BLaER1 treated with 17β-estradiol and CSF1 and Interleukin-3, amounts not matched to agents 10 nM and 100 nM (cell line): ENCODE measurements at regions not wholly inside any gene's neighbourhood (a gene's known extent, or its start where the extent isn't known, plus 50 kb on each side); places are given as distances from the start of the nearest gene placed in this dataset.
"Not testable (repeated sequence)": the region's sequence is repeated elsewhere in the genome, so short reads cannot be mapped to it uniquely, and the experiment has no call there.

ENCODE experiments used
- H3K27ac ChIP-seq, 11 experiments: shearing (Covaris generic); formaldehyde crosslinking; 2 replicates each; pipeline ENCODE4 v1.8.1; 2022
- H3K27me3 ChIP-seq, 11 experiments: shearing (Covaris generic); formaldehyde crosslinking; 2 replicates each; pipeline ENCODE4 v1.8.1; 2022
- H3K36me3 ChIP-seq, 11 experiments: shearing (Covaris generic); formaldehyde crosslinking; 2 replicates each; pipeline ENCODE4 v1.8.1; 2022
- H3K4me1 ChIP-seq, 10 experiments: shearing (Covaris generic); formaldehyde crosslinking; 2 replicates each; pipeline ENCODE4 v1.8.1; 2022
- H3K4me2 ChIP-seq, 11 experiments: shearing (Covaris generic); formaldehyde crosslinking; 2 replicates each; pipeline ENCODE4 v1.8.1; 2022
- H3K4me3 ChIP-seq, 10 experiments: shearing (Covaris generic); formaldehyde crosslinking; 2 replicates each; pipeline ENCODE4 v1.8.1; 2022
- H3K9ac ChIP-seq, 11 experiments: shearing (Covaris generic); formaldehyde crosslinking; 2 replicates each; pipeline ENCODE4 v1.8.1; 2022
- H3K9me3 ChIP-seq, 11 experiments: shearing (Covaris generic); formaldehyde crosslinking; replicated peaks in 1 of 11; 2 replicates each; pipeline ENCODE4 v1.8.1; 2022
- H4K20me1 ChIP-seq, 11 experiments: shearing (Covaris generic); formaldehyde crosslinking; 2 replicates each; pipeline ENCODE4 v1.8.1; 2022
- Cebpa-rat ChIP-seq, 11 experiments: shearing (Covaris generic); IDR thresholded peaks; 2 replicates each; pipeline ENCODE4 v1.8.1; 2022

DNA sequence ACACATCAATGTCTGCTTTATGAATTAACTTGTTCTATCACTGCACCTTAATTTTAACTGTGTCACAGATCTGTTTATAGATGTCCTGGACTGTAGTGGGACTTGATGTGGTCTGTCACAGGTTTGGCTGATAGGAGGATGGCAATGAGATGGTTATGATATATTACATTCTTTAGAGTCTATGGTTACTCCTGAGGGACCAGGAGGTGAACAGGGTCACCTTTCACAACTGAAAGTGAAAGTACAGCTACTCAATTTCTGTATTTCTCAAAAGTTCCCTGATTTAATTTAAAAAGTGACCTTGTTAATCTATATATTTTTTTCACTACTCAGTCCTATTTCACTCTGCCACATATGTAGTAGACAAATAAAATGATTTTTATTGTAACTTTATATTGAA is 1284.1 kb upstream of the GYPC start:
- no peak overlapping the region for H3K4me2 ChIP-seq
- no peak overlapping the region for H3K9ac ChIP-seq
- TF ChIP-seq Cebpa-rat (IDR thresholded peaks at IDR 0.05): no peak
- no peaks in the 10 kb centered on the region for H3K9me3 ChIP-seq
- H4K20me1 ChIP-seq: no peaks in the 10 kb centered on the region
- no peaks in the 10 kb centered on the region for H3K36me3 ChIP-seq
- no peak overlapping the region for H3K4me3 ChIP-seq
- H3K27ac ChIP-seq: no peak overlapping the region
- H3K27me3 ChIP-seq: no peaks in the 10 kb centered on the region
- no peaks in the 10 kb centered on the region; a peak in 1 of 20 replicates for H3K4me1 ChIP-seq

DNA sequence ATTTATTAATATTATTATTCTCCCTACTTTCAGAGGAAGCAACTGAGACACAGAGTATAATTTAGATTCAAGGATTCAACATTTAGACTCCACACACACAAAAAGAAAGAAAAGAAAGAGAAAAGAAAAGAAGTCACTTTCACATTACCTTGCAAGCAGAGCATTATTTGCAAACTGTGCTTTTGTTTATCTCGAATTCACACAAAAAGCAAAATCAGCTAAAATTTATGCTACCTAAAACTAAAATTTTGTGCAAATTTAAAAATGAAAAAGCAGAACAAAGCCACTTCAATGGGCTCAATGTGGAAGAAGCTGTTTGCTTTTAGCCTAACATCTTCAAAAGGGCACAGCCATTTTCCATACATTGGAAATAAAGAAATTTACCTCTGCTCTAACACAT is 1282.7 kb upstream of the GYPC start:
- H3K4me3 ChIP-seq: no peak overlapping the region
- H3K9ac ChIP-seq: no peak overlapping the region
- TF ChIP-seq Cebpa-rat (IDR thresholded peaks at IDR 0.05): no peak
- no peak overlapping the region for H3K4me2 ChIP-seq
- H3K9me3 ChIP-seq: no peaks in the 10 kb centered on the region
- H3K4me1 ChIP-seq: no peaks in the 10 kb centered on the region; a peak in 1 of 20 replicates
- no peaks in the 10 kb centered on the region for H3K27me3 ChIP-seq
- H3K36me3 ChIP-seq: no peaks in the 10 kb centered on the region
- H4K20me1 ChIP-seq: no peaks in the 10 kb centered on the region
- H3K27ac ChIP-seq: no peak overlapping the region

DNA sequence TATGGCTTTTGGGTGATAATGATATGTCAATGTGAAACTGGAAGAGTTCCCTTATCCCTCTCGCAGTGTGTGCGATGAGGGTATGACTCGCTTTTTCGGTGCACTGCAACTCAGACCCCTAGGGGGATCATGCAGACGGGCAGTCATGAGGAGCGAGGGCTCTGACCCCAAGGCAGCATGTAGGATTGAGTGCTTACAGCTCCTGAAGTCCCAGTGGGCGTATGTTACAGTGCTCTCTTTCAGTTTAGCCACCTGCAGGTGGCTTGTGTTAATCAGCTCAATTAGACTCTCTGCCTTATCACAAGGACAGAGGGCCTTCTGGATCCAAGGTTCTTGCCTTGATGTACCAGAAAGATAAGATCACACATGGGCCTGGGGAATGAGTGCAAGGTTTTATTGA is 1269.9 kb upstream of the GYPC start:
- H3K4me2 ChIP-seq: no peak overlapping the region
- H3K4me3 ChIP-seq: no peak overlapping the region
- H3K36me3 ChIP-seq: no peaks in the 10 kb centered on the region
- H3K4me1 ChIP-seq: no peaks in the 10 kb centered on the region
- no peaks in the 10 kb centered on the region for H3K27me3 ChIP-seq
- no peak overlapping the region for H3K27ac ChIP-seq
- no peaks in the 10 kb centered on the region for H3K9me3 ChIP-seq
- no peaks in the 10 kb centered on the region for H4K20me1 ChIP-seq
- TF ChIP-seq Cebpa-rat (IDR thresholded peaks at IDR 0.05): no peak
- H3K9ac ChIP-seq: no peak overlapping the region

DNA sequence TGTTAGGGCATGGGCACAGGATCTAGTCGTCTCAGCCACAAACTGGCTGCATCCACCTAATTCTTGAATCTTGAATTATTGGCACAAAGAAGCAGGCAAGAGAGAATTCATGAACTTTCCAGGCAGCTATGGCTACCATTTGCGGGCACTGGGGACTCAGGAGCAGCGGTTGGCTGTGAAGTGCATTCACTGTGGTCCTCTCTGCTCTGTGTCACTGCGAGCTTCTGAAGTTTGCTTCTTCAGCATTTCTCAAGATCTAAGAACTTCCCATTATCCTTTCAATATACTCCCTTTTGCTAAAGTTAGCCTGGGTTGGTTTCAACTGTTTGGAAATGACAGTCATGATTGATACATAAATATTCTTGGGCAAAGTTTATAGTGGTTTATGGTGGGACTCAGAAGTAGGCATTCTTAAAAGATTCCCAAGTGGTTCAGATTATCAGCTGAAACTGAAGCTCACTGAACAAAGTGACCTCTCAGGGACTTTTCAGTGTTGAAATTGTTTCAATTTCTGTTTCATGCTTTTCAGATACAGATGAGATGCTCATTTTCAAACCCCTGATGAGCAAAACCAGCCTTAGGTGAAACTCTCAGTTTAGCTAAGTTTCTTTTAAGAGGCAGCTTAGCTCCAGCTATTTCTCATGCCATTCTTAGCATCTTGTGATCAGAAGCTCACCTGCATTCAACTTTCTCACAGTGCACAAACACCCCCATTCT is 1258.3 kb upstream of the GYPC start:
- Histone ChIP-seq H3K4me2 (no peak overlapping the region), H3K27ac (no peak overlapping the region)

DNA sequence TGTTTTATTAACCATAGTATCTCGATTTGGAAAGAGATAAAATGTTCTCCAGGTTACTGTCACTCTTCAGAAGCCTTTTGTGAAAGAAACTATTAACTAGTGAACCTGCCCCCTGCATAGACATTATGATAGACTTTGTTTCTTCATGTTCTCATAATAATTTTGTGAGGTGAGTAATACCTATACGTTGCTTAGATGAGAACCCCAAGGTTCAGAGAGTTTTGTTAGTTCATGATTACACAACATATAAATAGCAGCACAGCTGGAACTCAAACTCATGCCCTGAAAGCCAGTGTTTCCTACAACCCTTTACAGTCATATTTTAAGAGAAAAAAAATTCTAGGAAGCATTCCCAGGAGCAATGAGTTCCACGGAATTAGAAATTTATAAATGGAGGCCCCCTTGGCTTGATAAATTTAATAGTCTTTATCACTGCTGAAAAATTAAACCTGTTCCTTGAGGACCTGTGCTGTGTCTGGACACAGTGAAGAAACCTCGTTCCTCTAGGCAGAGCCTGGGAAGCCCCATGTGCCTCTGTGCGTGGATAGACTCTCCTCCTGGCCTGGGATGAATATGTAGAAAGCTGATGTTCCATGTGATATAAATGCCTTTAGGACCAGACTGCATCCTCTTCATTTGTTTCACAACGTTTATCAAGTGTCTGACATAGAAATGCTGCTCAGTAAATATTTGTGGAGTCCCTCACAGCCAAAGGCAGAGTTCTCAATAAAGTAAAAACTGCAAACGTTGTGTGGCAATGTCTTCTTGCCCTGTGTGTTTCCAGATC is 1257.0 kb upstream of the GYPC start:
- Histone ChIP-seq H3K4me2 (no peak overlapping the region), H3K4me1 (no peaks in the 10 kb centered on the region)
- no peak for TF ChIP-seq Cebpa-rat (IDR thresholded peaks at IDR 0.05)

More for the DNA sequence above, 1258.3 kb upstream of the GYPC start:
- Histone ChIP-seq H4K20me1 (no peaks in the 10 kb centered on the region), H3K36me3 (no peaks in the 10 kb centered on the region), H3K4me3 (no peak overlapping the region), H3K9ac (no peak overlapping the region), H3K27me3 (no peaks in the 10 kb centered on the region), H3K9me3 (no peaks in the 10 kb centered on the region), H3K4me1 (no peaks in the 10 kb centered on the region)
- TF ChIP-seq Cebpa-rat (IDR thresholded peaks at IDR 0.05): no peak

DNA sequence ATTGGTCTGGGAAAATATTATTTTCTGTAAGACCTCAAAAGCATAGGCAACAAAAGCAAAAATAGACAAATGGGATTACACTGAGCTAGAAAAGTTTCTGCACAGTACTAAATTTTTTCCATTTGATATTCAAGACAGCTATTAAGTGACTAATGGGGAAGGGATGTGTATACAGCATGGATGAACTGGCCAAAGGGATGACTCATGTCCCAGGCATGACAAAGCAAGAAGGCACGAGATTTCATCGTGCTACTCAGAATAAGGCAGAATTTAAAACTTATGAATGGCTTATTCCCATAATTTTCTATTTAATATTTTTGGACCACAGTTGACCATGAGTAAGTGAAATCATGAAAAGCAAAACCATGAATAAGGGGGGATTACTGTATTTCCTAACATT is 1250.1 kb upstream of the GYPC start:
- H3K4me1 ChIP-seq: no peaks in the 10 kb centered on the region
- no peaks in the 10 kb centered on the region for H3K9me3 ChIP-seq
- no peak overlapping the region for H3K4me3 ChIP-seq
- no peak overlapping the region for H3K27ac ChIP-seq
- no peak overlapping the region for H3K9ac ChIP-seq
- H3K27me3 ChIP-seq: no peaks in the 10 kb centered on the region
- no peaks in the 10 kb centered on the region for H4K20me1 ChIP-seq
- no peak for TF ChIP-seq Cebpa-rat (IDR thresholded peaks at IDR 0.05)
- no peaks in the 10 kb centered on the region for H3K36me3 ChIP-seq
- H3K4me2 ChIP-seq: no peak overlapping the region

More for the DNA sequence above, 1257.0 kb upstream of the GYPC start:
- no peak overlapping the region for H3K9ac ChIP-seq
- no peaks in the 10 kb centered on the region for H3K36me3 ChIP-seq
- no peaks in the 10 kb centered on the region for H3K27me3 ChIP-seq
- no peaks in the 10 kb centered on the region for H3K9me3 ChIP-seq
- no peak overlapping the region for H3K4me3 ChIP-seq
- no peak overlapping the region for H3K27ac ChIP-seq
- H4K20me1 ChIP-seq: no peaks in the 10 kb centered on the region

DNA sequence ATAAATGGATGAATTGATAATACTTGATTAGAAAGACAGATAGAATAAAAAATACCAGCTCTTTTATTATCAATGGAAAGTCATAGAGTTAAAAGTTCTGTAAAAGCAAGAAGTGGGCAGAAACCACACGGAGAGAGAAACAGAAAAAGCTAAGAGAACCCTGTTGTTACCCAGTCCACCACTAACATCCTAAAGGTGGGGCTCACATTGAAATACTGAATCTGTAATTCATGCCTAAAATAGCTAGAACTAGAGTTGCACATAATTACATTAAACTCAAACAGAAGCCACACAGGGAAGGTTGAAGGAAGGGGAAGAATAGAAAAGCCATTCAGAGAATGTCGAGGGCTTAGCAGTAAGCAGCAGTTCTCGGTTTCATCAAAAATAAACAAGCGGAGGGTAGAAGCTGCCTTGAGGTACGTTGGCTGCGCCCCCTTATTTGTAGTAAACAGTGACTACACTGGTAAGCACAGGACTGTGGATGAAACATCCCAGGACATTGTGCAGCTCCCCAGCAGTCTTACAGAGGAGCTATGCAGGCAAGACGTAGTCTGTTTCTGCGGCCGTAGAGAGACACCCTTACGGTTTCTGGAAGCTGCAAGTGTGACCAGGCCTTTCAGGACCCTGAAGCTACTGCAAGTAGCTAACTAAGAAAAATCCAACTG is 1247.0 kb upstream of the GYPC start:
- Histone ChIP-seq H3K4me3 (no peak overlapping the region), H3K27me3 (no peaks in the 10 kb centered on the region), H3K9me3 (no peaks in the 10 kb centered on the region), H3K4me1 (no peaks in the 10 kb centered on the region), H3K4me2 (no peak overlapping the region), H3K9ac (no peak overlapping the region), H4K20me1 (no peaks in the 10 kb centered on the region), H3K27ac (no peak overlapping the region), H3K36me3 (no peaks in the 10 kb centered on the region)
- no peak for TF ChIP-seq Cebpa-rat (IDR thresholded peaks at IDR 0.05)

DNA sequence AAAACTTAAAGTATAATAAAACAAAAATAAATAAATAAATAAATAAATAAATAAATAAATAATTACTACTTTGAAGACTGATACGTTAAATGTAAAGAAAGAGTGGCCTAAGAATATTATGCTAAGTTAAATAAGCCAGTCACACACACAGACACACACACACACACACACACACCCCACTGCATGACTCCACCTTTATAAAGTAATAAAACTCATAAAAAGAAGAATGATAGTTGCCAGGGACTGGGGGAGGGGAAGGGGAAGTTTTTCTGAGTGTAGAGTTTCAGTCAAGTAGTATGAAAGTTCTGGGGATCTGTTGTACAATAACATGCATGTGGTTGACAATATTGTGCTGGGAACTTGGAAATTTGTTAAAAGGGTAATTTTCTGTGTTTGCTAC is 1237.5 kb upstream of the GYPC start:
- no peaks in the 10 kb centered on the region for H4K20me1 ChIP-seq
- no peak overlapping the region for H3K27ac ChIP-seq
- no peak overlapping the region for H3K4me3 ChIP-seq
- H3K9me3 ChIP-seq: peaks cover 0 to 13% (median 6%) of the 10 kb centered on the region in 11 experiments; a peak in 10 of 22 replicates
- no peak for TF ChIP-seq Cebpa-rat (IDR thresholded peaks at IDR 0.05)
- no peak overlapping the region for H3K4me2 ChIP-seq
- H3K27me3 ChIP-seq: no peaks in the 10 kb centered on the region
- no peak overlapping the region for H3K9ac ChIP-seq
- no peaks in the 10 kb centered on the region for H3K36me3 ChIP-seq
- no peaks in the 10 kb centered on the region for H3K4me1 ChIP-seq

DNA sequence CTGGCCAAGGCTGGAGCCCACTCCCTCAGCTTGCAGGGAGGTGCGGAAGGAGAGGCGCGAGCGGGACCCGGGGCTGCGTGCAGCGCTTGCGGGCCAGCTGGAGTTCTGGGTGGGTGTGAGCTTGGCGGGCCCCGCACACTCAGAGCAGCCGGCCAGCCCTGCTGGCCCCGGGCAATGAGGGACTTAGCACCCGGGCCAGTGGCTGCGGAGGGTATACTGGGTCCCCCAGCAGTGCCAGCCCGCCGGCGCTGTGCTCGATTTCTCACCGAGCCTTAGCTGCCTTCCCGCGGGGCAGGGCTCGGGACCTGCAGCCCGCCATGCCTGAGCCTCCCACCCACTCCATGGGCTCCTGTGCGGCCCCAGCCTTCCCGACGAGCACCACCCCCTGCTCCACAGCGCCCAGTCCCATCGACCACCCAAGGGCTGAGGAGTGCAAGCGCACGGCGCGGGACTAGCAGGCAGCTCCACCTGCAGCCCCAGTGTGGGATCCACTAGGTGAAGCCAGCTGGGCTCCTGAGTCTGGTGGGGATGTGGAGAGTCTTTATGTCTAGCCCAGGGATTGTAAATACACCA is 1233.7 kb upstream of the GYPC start:
- H3K4me3 ChIP-seq, H3K4me2 ChIP-seq, H3K9ac ChIP-seq, H4K20me1 ChIP-seq, H3K27ac ChIP-seq, H3K27me3 ChIP-seq, H3K4me1 ChIP-seq, H3K36me3 ChIP-seq: not testable (repeated sequence)
- peaks cover 0 to 13% (median 6%) of the 10 kb centered on the region in 11 experiments; a peak in 10 of 22 replicates for H3K9me3 ChIP-seq
